DMS 273 (cell line): ENCODE measurements at regions not wholly inside any gene's neighbourhood (a gene's known extent, or its start where the extent isn't known, plus 50 kb on each side); places are given as distances from the start of the nearest gene placed in this dataset.
"Not testable (repeated sequence)": the region's sequence is repeated elsewhere in the genome, so short reads cannot be mapped to it uniquely, and the experiment has no call there.

Experiments used
- DNase-seq: peaks from one replicate; lab custom pipeline; 2025; ENCODE audit not compliant: unreplicated experiment; lab: John Stamatoyannopoulos, UW

GRCh38 chr2:199575416-199575815 is 117.7 kb upstream of the SATB2 start:
- no peak for DNase-seq

DNA sequence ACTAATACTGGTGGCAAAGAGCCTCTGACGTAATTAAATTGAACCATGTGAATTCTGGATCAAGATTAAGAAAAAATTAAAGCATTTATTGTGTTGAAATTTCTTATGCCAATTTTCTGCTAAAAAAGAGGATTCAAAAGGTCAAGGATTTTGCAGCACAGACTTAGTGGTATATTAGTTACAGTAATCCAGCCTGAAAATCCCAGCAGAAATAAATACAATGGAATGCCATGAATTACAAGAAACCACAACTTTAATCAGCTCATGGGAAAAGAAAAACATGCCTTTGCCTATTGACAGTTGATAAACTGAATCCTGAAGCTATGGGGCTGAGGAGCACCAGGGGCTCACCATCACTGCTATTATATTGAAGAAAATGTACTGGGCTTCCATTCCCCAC is 114.8 kb upstream of the SATB2 start:
- DNase-seq = no peak

- no peak for DNase-seq
Observed at GRCh38 chr2:199570934-199571333, 113.2 kb upstream of the SATB2 start.

DNA sequence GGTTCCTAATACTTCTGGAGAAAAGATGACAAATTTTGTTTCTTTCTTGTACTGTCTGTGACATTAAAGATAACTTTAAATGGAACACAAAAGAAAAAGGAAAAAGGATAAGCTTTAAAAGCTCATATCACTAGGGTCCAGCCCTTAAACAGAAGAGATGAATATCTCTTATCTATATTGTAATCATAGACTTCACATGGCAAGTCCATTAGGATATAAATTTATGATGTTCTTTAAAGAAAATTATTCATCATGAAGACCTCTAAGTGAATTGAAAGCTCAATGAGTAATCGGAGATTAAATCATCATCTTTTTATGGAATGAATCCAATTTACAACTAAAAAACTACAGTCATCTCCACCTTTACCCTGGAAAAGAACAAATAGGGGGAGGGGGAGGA is 111.6 kb upstream of the SATB2 start:
- DNase-seq = no peak

- DNase-seq = no peak
Observed at GRCh38 chr2:199558156-199558555, 100.4 kb upstream of the SATB2 start.

GRCh38 chr2:199556527-199557285 is 99.0 kb upstream of the SATB2 start:
- DNase-seq = no peak

GRCh38 chr2:199554026-199554425 is 96.3 kb upstream of the SATB2 start:
- DNase-seq = no peak

DNA sequence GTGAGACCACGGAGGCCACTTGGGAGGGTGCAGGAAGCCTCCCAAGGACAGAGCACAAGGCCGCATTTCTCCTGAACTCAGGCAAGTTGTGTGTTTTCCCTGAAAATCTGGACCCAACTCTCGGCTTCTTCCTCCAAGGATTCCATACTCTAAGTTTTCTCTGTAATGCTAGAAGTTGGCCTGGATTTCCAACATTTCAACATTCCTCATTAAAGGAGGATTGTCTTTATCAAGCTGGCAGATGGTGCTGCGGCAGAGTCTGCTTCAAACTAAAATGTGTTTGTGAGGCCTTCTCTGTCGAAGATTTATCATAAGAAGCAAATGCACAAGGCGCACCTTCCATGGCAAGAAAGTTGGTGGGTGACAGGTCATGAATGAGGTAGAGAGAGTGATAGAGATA is 94.4 kb upstream of the SATB2 start:
- no peak for DNase-seq

DNA sequence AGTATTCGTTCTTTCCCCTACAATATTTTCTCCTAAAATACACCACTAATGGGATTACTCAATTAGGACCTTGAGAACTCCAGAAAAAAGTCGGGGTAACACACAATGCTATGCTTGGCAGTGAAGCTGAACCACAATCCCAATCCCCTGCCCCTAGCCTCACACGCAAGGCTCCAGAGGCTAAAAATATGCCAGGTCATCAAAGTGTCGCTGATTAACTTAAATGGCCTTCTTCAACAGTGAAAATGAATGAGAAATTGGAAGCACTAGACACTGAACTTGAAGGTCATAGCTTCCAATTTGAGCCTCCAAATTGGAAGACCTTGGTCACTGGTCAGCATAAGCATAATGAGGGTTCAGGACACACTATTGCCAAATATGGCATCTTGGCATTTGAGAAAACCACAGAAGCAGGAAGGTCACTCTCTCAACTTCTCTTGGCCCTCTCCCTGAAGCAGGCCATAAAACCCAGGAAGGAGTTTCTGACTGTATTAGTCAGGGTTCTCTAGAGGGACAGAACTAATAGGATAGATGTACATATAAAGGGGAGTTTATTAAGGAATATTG is 86.0 kb upstream of the SATB2 start:
- no peak for DNase-seq

DNA sequence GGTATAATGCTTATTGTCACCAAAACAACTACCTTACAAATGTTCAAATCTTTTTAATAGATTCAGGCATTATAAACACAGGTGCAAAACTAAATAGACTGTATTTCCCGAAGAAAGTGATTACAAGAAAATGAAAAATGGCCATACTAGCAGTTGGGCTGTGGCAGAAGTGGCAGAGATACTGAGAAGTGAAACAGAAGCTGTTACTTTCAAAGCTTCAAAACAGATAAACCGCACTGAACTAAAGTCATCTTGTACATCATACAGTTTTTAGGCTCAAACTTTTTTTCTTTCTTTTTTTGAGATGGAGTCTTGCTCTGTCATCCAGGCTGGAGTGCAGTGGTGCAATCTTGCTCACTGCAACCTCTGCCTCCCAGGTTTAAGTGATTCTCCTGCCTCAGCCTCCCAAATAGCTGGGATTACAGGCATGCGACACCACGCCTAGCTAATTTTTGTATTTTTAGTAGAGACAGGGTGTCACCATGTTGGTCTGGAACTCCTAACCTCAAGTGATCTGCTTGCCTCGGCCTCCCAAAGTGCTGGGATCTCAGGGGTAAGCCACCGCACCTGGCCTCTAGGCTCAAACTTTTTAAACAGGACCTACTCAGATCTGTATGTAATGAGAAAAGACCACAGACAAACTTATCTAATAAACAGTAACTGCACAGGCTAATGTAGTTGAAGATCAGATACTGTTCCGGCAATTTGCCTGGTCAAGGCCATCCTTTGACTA is 77.9 kb upstream of the SATB2 start:
- DNase-seq = no peak

DNA sequence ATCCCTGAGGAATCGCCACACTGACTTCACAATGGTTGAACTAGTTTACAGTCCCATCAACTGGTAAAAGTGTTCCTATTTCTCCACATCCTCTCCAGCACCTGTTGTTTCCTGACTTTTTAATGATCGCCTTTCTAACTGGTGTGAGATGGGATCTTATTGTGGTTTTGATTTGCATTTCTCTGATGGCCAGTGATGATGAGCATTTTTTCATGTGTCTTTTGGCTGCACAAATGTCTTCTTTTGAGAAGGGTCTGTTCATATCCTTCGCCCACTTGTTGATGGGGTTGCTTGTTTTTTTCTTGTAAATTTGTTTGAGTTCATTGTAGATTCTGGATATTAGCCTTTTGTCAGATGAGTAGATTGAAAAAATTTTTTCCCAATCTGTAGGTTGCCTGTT is 76.1 kb upstream of the SATB2 start:
- not testable (repeated sequence) for DNase-seq

DNA sequence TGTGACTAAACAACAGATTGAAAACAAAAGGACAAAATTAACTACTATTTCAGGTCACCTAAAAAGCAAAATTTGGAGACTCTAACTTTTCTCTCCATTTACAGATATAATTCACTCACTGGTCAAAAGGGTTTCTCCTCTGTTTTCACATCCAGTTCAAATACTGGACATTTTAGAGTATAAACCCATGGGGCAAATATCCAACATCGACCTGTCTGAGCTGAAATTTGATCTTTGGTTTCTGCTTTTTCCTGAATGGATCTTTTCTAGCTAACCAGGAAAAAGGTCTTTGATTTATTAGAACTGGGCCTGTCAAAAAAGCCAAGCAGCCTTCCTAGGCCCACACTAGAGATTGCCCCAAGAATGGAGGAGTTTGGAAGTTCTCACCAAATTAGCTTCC is 69.3 kb upstream of the SATB2 start:
- no peak for DNase-seq

DNA sequence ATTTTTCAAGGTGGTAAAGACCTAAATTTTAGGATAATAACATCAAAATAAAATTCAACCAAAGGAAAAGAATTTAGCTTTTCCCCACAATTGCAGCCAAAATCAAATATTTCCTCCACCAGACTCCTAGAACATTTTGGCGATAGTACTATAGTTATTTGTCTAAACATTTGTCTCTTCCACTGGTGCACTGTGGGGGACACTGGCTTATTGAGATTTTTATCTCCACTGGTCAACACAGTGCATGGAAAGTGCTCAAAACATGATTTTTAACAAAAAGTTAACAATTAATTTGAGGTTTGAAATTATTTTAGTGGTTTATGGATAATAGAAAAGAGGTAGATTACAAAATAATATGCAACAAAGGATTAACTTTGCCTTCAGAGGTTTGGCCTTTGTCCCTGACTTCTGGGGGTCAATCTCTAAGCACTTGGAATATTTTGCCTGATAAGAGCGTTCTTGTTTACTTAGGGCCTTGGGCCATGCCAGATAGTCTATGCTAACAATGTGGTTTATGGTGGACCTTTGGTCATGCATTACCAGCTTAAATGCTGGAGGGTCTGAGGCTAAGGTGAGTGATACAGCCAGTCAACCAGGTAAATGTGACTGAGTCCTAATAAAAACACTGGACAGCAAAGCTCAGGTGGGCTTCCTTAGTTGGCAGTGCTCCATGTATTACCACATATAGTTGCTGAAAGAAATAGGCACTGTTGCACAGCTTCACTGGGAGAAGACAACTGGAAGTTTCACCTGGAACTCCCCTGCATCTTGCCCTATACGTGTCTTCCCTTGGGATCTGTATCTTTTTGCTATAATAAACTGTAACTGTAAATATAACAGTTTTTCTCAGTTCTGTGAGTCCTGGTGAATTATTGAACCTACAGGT is 67.2 kb upstream of the SATB2 start:
- DNase-seq = no peak

DNA sequence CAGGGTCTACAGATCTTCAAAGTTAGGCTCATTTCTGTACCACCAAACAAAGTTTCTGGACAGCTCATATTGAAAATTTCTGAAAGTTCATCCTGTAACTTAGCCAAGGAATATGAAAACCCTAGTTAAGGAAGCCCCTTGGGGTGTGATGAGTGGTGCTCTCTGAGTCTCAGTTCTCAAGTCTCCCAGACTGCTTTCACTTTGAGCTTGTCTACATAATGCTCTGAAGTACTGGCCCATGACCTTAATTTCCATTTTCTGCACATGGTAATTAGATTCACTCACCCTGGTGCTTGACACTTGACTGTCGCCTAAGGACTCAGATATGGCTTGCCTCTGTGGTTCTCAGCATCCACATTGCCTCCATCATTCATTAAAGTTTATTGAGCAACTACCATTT is 51.7 kb upstream of the SATB2 start:
- DNase-seq = no peak
